NCI-H748 (cell line): ENCODE measurements at regions not wholly inside any gene's neighbourhood (a gene's known extent, or its start where the extent isn't known, plus 50 kb on each side); places are given as distances from the start of the nearest gene placed in this dataset.

Experiments
- DNase-seq: peaks from one replicate; lab custom pipeline; 2025; ENCODE audit not compliant: unreplicated experiment; lab: John Stamatoyannopoulos, UW

DNA sequence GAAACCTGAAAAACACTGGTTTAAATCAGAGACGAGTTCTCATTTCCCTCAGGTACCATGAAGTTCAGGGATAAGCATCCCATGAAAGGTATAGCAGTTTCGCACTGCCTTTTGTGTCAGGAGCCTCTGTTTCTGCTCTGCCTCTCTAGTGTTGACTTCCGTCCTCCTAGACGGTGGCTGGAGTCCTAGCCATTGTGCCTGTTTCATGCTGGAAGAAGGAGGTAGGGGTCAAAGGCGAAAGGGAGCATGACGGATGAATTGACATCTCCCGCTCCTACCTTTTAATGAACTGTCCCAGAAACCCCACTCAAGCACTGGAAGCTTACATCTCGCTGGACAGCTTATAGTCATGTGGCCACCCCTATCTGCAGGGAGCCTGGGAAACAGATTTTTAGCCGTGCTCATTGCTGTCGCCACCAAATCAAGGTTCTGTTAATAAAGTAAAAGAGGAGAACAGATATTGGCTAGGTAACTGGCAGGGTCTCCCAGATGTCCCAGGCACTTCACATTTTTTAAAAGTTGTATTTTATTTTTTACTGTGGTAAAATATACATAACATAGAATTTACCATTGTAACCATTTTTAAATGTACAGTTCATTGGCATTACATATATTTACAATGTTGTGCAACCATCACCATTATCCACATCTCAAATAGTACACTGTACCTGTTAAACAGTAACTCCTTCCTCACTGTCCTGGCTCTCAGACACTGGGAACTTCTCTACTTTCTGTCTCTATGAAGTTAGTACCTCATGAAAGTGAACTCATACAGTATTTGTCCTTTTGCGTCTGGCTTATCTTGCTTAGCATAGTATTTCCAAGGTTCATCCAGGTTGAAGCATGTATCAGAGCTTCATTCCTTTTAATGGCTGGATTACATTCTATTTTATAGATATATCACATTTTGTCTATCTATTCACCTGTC lies 55.0 kb upstream of the CTLA4 start:
- no peak for DNase-seq

DNA sequence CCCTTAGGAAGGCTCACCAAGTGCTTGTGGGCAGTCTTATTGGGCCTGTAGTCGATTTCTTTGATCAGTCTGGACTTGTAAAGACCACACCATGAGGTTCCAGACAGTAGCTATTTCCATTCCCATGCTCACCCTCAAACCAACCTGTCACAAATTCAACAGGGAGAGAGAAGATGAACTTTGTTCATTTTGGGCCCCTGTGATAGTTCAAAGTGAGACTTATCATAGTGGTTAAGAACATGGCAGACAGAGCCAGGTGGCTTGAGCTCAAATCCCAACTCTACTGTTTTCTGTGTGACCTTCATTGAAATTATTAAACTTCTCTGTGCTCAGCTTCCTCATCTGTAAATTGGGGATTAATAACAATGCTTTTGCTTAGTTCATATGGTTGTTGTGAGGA lies 53.9 kb upstream of the CTLA4 start:
- no peak for DNase-seq

DNA sequence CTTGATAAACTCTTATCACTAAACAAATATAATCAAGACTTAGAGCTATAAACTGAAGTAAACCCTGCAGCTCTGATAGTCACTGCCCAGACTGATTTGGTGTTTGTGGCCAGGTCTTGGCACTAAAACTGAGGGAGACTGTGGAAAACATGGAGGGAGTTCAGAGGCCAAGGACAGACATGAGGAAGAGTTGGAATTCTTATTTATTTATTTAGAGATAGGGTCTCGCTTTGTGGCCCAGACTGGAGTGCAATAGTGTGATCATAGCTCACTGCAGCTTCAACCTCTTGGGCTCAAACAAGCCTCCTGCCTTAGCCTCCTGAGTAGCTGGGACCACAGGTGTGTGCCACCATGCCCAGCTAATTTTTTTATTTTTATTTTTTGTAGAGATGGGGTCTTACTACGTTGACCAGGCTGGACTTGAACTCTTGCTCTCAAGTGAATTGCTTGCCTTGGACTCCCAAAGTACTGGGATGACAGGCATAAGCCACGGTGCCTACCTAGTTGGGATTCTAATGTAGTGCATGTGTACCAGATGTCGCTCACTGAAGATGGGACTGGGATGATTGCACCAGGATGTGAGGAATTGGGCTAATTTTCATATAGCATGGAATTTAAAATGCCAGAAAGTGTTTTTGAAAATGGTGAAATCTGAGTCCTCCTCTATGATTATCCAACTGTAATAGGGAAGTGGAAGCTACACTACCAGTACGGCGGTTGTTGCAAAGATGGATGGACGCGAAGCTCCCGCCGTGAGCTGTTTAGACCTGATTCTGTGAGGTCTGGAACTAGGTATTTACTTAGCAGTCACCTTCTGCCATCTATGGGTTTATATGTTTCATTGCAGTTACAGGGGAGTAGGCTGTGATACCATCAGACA lies 52.7 kb upstream of the CTLA4 start:
- peak; percentile 84 for DNase-seq

DNA sequence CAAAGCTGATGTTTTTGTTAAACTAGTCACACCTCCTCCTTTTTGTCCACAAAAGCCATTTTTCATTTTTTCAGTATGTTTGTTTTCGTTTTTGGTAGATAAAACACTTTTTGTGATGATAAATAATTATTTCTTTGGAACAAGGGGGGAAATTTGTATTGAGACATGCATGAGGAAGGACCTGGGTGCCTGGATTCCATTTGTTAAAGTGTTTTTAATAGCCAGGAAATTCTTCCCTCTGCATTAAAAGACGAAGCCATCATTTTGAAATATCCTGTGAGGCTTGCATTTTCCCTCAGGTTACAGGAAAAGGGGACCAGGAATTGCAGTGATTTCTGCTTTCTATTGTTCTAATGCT lies 52.1 kb upstream of the CTLA4 start:
- DNase-seq = no peak

DNA sequence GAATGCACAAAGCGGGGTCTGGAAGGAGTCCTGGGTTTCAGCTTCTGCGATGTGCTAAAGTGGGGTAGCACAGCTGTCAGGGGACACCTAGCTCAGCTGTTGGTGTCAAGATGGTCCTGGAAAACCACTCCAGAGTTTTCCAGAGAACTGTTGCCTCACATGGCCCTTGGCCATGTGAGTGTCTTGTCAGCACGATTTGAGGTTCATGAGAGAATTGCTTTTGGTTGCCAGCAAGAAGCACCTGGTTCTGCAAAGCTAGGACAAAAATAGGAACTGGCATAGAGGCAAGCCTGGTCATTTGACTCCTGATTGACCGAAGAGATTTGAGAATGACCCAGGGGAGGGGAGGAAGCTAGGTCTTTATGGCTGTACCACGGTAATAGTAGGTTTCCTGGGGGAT lies 50.4 kb upstream of the CTLA4 start:
- no peak for DNase-seq
